ENCODE measurements at regions not wholly inside any gene's neighbourhood (a gene's known extent, or its start where the extent isn't known, plus 50 kb on each side); places are given as distances from the start of the nearest gene placed in this dataset.

DNA sequence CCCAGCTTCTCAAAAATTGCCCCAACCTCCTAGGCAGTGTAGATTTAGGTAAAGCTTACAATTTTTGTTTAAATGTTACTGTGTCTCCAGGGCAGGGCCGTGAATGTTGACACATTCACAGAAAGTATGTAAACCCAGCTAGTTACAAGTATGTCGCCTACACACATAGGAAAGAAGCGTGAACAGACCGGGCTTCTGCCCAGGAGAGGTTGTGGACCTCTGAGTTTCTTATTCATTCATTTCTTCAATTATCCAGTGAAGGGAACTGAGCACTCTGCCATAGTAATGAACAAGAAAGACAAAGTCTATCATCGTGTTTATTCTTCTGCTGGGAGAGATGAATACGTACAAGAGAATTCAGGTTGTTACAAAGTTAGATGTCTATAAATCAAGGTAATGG is 93.2 kb downstream of the TRIML1 start:
- no peak for TF ChIP-seq OSR2 (tag by site-specific recombination; IDR thresholded peaks at IDR 0.05)
- no peak for TF ChIP-seq ZNF510 (tag by site-specific recombination; IDR thresholded peaks at IDR 0.05; ENCODE audit: insufficient replicate concordance)
- TF ChIP-seq ZNF473 (tag by site-specific recombination; IDR thresholded peaks at IDR 0.05): no peak
- no peak for TF ChIP-seq ZNF133 (tag by site-specific recombination; IDR thresholded peaks at IDR 0.05)
- TF ChIP-seq, protein P1, sequence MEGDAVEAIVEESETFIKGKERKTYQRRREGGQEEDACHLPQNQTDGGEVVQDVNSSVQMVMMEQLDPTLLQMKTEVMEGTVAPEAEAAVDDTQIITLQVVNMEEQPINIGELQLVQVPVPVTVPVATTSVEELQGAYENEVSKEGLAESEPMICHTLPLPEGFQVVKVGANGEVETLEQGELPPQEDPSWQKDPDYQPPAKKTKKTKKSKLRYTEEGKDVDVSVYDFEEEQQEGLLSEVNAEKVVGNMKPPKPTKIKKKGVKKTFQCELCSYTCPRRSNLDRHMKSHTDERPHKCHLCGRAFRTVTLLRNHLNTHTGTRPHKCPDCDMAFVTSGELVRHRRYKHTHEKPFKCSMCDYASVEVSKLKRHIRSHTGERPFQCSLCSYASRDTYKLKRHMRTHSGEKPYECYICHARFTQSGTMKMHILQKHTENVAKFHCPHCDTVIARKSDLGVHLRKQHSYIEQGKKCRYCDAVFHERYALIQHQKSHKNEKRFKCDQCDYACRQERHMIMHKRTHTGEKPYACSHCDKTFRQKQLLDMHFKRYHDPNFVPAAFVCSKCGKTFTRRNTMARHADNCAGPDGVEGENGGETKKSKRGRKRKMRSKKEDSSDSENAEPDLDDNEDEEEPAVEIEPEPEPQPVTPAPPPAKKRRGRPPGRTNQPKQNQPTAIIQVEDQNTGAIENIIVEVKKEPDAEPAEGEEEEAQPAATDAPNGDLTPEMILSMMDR (tag by site-specific recombination; IDR thresholded peaks at IDR 0.05): no peak
- TF ChIP-seq ZNF112 (tag by site-specific recombination; IDR thresholded peaks at IDR 0.05): no peak
- TF ChIP-seq, protein P2, sequence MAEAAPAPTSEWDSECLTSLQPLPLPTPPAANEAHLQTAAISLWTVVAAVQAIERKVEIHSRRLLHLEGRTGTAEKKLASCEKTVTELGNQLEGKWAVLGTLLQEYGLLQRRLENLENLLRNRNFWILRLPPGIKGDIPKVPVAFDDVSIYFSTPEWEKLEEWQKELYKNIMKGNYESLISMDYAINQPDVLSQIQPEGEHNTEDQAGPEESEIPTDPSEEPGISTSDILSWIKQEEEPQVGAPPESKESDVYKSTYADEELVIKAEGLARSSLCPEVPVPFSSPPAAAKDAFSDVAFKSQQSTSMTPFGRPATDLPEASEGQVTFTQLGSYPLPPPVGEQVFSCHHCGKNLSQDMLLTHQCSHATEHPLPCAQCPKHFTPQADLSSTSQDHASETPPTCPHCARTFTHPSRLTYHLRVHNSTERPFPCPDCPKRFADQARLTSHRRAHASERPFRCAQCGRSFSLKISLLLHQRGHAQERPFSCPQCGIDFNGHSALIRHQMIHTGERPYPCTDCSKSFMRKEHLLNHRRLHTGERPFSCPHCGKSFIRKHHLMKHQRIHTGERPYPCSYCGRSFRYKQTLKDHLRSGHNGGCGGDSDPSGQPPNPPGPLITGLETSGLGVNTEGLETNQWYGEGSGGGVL (tag by site-specific recombination; IDR thresholded peaks at IDR 0.05): no peak
- TF ChIP-seq ZNF629 (tag by site-specific recombination; IDR thresholded peaks at IDR 0.05): no peak
- TF ChIP-seq ZNF175 (tag by site-specific recombination; IDR thresholded peaks at IDR 0.05): no peak
- no peak for TF ChIP-seq ZNF626 (tag by site-specific recombination; IDR thresholded peaks at IDR 0.05)
- no peak for TF ChIP-seq ZNF747 (tag by site-specific recombination; IDR thresholded peaks at IDR 0.05)
- no peak for TF ChIP-seq ZNF600 (tag by site-specific recombination; IDR thresholded peaks at IDR 0.05)
